Neural cell (in vitro differentiated cells): ENCODE measurements at regions not wholly inside any gene's neighbourhood (a gene's known extent, or its start where the extent isn't known, plus 50 kb on each side); places are given as distances from the start of the nearest gene placed in this dataset.

Experiments used
- H2AFZ ChIP-seq: fragments of 200-600, 300-800 bp; sonication (generic), shearing (Covaris generic); 2 replicates; pipeline ENCODE4 v1.6.0; 2014; ENCODE audit warnings: low read depth, mild to moderate bottlenecking, antibody characterized with exemption, low read length, moderate library complexity
- H3F3A ChIP-seq: fragments of 200-600 bp; shearing (Covaris generic); 2 replicates; pipeline ENCODE4 v1.6.1; 2016; ENCODE audit warnings: mild to moderate bottlenecking, moderate library complexity, mixed read lengths, antibody characterized with exemption, low read length; ENCODE audit not compliant: insufficient read depth, poor library complexity, severe bottlenecking
- H3K27ac ChIP-seq: fragments of 200-600, 300-800 bp; sonication (generic), shearing (Covaris generic); 2 replicates; pipeline ENCODE4 v1.5.1; 2014; ENCODE audit warnings: mild to moderate bottlenecking, low read length, moderate library complexity
- H3K27me3 ChIP-seq: fragments of 300-800, 200-600 bp; sonication (generic), shearing (Covaris generic); 2 replicates; pipeline ENCODE4 v1.6.0; 2014; ENCODE audit warnings: mild to moderate bottlenecking, low read depth, low read length, moderate library complexity; ENCODE audit not compliant: insufficient read depth
- H3K36me3 ChIP-seq: fragments of 300-800, 200-600 bp; sonication (generic), shearing (Covaris generic); 2 replicates; pipeline ENCODE4 v1.5.1; 2014; ENCODE audit warnings: mild to moderate bottlenecking, antibody characterized with exemption, low read length, moderate library complexity; ENCODE audit not compliant: insufficient read depth
- H3K4me2 ChIP-seq: fragments of 300-800, 200-600 bp; sonication (generic), shearing (Covaris generic); 2 replicates; pipeline ENCODE4 v1.6.0; 2014; ENCODE audit warnings: mild to moderate bottlenecking, low read length
- H3K4me3 ChIP-seq: fragments of 300-800, 200-600 bp; sonication (generic), shearing (Covaris generic); 2 replicates; pipeline ENCODE4 v1.5.1; 2014; ENCODE audit warnings: mild to moderate bottlenecking, low read length, moderate library complexity
- H3K79me2 ChIP-seq: fragments of 200-600 bp; shearing (Covaris generic); replicated peaks from 2 replicates; pipeline ENCODE4 v1.6.0; 2014; ENCODE audit warnings: mild to moderate bottlenecking, low read length, moderate library complexity; ENCODE audit not compliant: insufficient read depth
- H3K9ac ChIP-seq: fragments of 300-800, 200-600 bp; sonication (generic), shearing (Covaris generic); 2 replicates; pipeline ENCODE4 v1.6.1; 2016; ENCODE audit warnings: mild to moderate bottlenecking, low read length, mixed read lengths
- H3K9me2 ChIP-seq: fragments of 200-600 bp; shearing (Covaris generic); 2 replicates; pipeline ENCODE4 v1.6.1; 2016; ENCODE audit warnings: mild to moderate bottlenecking, low read length, mixed read lengths; ENCODE audit not compliant: insufficient read depth
- H3K9me3 ChIP-seq: fragments of 200-600, 300-800 bp; sonication (generic), shearing (Covaris generic); 2 replicates; pipeline ENCODE4 v1.6.1; 2016; ENCODE audit warnings: mild to moderate bottlenecking, mixed run types, low read length, moderate library complexity, mixed read lengths
- H4K20me1 ChIP-seq: fragments of 200-600 bp; shearing (Covaris generic); 2 replicates; pipeline ENCODE4 v1.6.1; 2016; ENCODE audit warnings: mild to moderate bottlenecking, mixed run types; ENCODE audit not compliant: insufficient read depth
- EP300 ChIP-seq: fragments of 450-650 bp; conservative IDR thresholded peaks from 2 replicates; pipeline ENCODE4 v1.6.1; 2014; ENCODE audit warnings: antibody characterized with exemption, mild to moderate bottlenecking, moderate library complexity; ENCODE audit not compliant: poor library complexity, severe bottlenecking
- EZH2 ChIP-seq: fragments of 200-600, 300-800 bp; shearing (Covaris generic), sonication (generic); IDR thresholded peaks from 2 replicates; pipeline ENCODE4 v1.6.1; 2014; ENCODE audit warnings: antibody characterized with exemption, low read length, borderline replicate concordance, mild to moderate bottlenecking; ENCODE audit not compliant: insufficient read depth, poor library complexity, severe bottlenecking
- MXI1 ChIP-seq: fragments of 450-650 bp; conservative IDR thresholded peaks from 2 replicates; pipeline ENCODE4 v1.6.1; 2014; ENCODE audit warnings: antibody characterized with exemption, mild to moderate bottlenecking; ENCODE audit not compliant: poor library complexity, severe bottlenecking
- POLR2AphosphoS5 ChIP-seq: IDR thresholded peaks from 2 replicates; pipeline ENCODE4 v1.6.1; 2012
- RAD21 ChIP-seq: fragments of 450-650 bp; conservative IDR thresholded peaks from 2 replicates; pipeline ENCODE4 v1.6.1; 2014; ENCODE audit warnings: antibody characterized with exemption, mild to moderate bottlenecking, moderate library complexity
- SMC3 ChIP-seq: fragments of 450-650 bp; conservative IDR thresholded peaks from 2 replicates; pipeline ENCODE4 v1.6.1; 2014; ENCODE audit warnings: antibody characterized with exemption, mild to moderate bottlenecking, moderate library complexity; ENCODE audit not compliant: poor library complexity
- TAF1 ChIP-seq: IDR thresholded peaks from 2 replicates; pipeline ENCODE4 v1.6.1; 2012; ENCODE audit warnings: low read depth
- TF ChIP-seq, protein P1 (sequence below): IDR thresholded peaks from 2 replicates; pipeline ENCODE4 v1.6.1; 2012; ENCODE audit warnings: borderline replicate concordance
- TF ChIP-seq, protein P2 (sequence below): fragments of 450-650 bp; IDR thresholded peaks from 2 replicates; pipeline ENCODE4 v1.5.1; 2014; ENCODE audit warnings: antibody characterized with exemption, mild to moderate bottlenecking, moderate library complexity; ENCODE audit not compliant: poor library complexity, severe bottlenecking

DNA sequence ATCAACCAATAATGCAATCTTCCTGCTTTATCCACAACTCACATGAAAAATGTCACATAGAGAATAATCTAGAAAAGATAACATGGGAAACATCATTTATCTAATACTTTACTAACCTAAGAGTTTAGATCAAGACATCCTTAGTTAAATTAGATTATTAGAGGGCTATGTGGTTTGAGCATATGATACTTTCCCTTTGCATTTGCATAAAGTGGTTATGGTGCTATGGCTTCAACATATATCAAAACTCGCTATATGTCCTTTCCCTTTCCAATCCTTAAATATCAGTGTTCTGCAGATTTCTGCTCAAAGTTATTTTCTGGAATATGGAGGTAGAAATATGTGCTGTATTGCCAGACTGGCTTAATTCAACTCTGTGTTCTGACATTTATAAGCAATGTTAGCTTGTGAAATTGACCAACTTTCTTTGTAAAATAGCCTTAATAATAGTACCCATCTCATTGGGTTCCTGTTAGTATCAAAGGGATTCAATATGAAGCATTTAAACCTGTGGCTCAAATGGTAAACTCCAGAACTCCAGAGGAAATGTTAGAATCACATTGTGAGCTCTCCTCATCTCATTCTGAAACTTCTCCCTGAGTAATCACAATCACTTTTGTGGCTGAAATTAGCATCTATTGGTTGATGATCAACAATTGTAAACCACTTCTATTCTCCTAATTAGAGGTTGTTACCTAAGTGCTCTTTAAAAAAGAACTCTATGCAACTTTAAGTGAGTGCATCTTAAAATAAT, 1089.9 kb upstream of the SLC39A10 start:
- H3K9me2 ChIP-seq: no peaks in the 10 kb centered on the region
- no peaks in the 10 kb centered on the region for H3F3A ChIP-seq
- H3K36me3 ChIP-seq: no peaks in the 10 kb centered on the region
- H3K4me3 ChIP-seq: no peak overlapping the region
- no peaks in the 10 kb centered on the region for H4K20me1 ChIP-seq
- no peak overlapping the region for H3K4me2 ChIP-seq
- no peaks in the 10 kb centered on the region for H3K27me3 ChIP-seq
- no peaks in the 10 kb centered on the region for H3K79me2 ChIP-seq
- no peak overlapping the region for H3K9ac ChIP-seq
- no peaks in the 10 kb centered on the region for H3K9me3 ChIP-seq
- no peak overlapping the region for H2AFZ ChIP-seq
- no peak overlapping the region for H3K27ac ChIP-seq
- TF ChIP-seq EP300: no peak
- TF ChIP-seq, protein P1, sequence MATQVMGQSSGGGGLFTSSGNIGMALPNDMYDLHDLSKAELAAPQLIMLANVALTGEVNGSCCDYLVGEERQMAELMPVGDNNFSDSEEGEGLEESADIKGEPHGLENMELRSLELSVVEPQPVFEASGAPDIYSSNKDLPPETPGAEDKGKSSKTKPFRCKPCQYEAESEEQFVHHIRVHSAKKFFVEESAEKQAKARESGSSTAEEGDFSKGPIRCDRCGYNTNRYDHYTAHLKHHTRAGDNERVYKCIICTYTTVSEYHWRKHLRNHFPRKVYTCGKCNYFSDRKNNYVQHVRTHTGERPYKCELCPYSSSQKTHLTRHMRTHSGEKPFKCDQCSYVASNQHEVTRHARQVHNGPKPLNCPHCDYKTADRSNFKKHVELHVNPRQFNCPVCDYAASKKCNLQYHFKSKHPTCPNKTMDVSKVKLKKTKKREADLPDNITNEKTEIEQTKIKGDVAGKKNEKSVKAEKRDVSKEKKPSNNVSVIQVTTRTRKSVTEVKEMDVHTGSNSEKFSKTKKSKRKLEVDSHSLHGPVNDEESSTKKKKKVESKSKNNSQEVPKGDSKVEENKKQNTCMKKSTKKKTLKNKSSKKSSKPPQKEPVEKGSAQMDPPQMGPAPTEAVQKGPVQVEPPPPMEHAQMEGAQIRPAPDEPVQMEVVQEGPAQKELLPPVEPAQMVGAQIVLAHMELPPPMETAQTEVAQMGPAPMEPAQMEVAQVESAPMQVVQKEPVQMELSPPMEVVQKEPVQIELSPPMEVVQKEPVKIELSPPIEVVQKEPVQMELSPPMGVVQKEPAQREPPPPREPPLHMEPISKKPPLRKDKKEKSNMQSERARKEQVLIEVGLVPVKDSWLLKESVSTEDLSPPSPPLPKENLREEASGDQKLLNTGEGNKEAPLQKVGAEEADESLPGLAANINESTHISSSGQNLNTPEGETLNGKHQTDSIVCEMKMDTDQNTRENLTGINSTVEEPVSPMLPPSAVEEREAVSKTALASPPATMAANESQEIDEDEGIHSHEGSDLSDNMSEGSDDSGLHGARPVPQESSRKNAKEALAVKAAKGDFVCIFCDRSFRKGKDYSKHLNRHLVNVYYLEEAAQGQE: no peak
- TF ChIP-seq MXI1: no peak
- no peak for TF ChIP-seq EZH2
- no peak for TF ChIP-seq POLR2AphosphoS5
- no peak for TF ChIP-seq RAD21
- TF ChIP-seq, protein P2, sequence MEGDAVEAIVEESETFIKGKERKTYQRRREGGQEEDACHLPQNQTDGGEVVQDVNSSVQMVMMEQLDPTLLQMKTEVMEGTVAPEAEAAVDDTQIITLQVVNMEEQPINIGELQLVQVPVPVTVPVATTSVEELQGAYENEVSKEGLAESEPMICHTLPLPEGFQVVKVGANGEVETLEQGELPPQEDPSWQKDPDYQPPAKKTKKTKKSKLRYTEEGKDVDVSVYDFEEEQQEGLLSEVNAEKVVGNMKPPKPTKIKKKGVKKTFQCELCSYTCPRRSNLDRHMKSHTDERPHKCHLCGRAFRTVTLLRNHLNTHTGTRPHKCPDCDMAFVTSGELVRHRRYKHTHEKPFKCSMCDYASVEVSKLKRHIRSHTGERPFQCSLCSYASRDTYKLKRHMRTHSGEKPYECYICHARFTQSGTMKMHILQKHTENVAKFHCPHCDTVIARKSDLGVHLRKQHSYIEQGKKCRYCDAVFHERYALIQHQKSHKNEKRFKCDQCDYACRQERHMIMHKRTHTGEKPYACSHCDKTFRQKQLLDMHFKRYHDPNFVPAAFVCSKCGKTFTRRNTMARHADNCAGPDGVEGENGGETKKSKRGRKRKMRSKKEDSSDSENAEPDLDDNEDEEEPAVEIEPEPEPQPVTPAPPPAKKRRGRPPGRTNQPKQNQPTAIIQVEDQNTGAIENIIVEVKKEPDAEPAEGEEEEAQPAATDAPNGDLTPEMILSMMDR: no peak
- no peak for TF ChIP-seq TAF1
- TF ChIP-seq SMC3: no peak

DNA sequence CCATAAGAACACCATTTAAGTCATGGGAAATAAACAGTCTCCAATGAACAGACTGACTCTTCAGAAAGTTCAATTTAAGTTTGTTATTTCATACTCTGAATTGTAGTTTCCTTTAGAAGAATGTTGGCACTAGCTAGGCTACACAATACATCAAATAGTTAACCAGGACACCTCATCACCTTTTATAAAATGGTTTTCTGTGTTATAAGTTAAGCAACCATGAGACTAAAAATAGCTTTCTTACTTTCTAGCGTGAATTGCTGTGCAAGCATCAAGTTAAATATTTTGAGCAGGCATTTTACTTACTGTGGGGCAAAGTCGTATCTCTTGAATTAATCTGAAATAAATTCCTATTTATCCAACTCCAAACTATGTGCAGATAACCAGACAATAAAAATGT, 1092.6 kb upstream of the SLC39A10 start:
- Histone ChIP-seq H3K27me3 (no peaks in the 10 kb centered on the region), H3K9ac (no peak overlapping the region), H3K4me2 (no peak overlapping the region), H3K27ac (no peak overlapping the region), H3K9me3 (no peaks in the 10 kb centered on the region), H3K9me2 (no peaks in the 10 kb centered on the region), H2AFZ (no peak overlapping the region), H3K79me2 (no peaks in the 10 kb centered on the region), H3F3A (no peaks in the 10 kb centered on the region), H4K20me1 (no peaks in the 10 kb centered on the region), H3K36me3 (no peaks in the 10 kb centered on the region), H3K4me3 (no peak overlapping the region)
- TF ChIP-seq TAF1: no peak
- no peak for TF ChIP-seq POLR2AphosphoS5
- TF ChIP-seq RAD21: no peak
- TF ChIP-seq, protein P1: no peak
- TF ChIP-seq MXI1: no peak
- TF ChIP-seq, protein P2: no peak
- TF ChIP-seq SMC3: no peak
- no peak for TF ChIP-seq EP300
- TF ChIP-seq EZH2: no peak
